Fibroblast of the aortic adventitia (primary cell): ENCODE measurements at regions not wholly inside any gene's neighbourhood (a gene's known extent, or its start where the extent isn't known, plus 50 kb on each side); places are given as distances from the start of the nearest gene placed in this dataset.
A peak's percentile ranks its signal among the peaks of the same experiment; 100 is the strongest.

Experiments
- DNase-seq: peaks from one replicate; pipeline ENCODE4 v3.0.0-alpha.2; 2010; ENCODE audit warnings: low read depth
- H3K4me3 ChIP-seq: 2 replicates; pipeline ENCODE4 v1.5.1; 2011; ENCODE audit warnings: low read depth, mild to moderate bottlenecking, control low read depth, low read length, moderate library complexity
- TF ChIP-seq, protein P1 (sequence below): IDR thresholded peaks from 2 replicates; pipeline ENCODE4 v1.5.1; 2011; ENCODE audit warnings: mild to moderate bottlenecking, low read length, control low read depth, inconsistent platforms; ENCODE audit not compliant: insufficient read depth

DNA sequence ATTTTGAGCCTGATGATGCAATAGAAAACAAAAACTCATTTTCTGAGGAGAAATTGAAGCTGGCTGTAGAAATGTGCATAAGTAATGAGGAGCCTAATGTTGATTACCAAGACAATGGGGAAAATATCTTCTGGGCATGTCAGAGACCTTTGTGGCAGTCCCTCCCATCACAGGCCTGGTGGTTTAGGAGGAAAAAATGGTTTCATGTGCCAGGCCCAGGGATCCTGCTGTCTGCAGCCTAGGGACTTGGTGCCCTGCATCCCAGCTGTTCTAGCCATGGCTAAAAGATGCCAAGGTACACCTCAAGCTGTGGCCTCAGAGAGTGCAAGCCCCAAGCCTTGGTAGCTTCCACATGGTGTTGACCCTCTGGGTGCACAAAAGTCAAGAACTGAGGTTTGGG is 128.7 kb upstream of the ARHGEF9 start:
- H3K4me3 ChIP-seq: no peak overlapping the region
- DNase-seq: no peak
- TF ChIP-seq, protein P1, sequence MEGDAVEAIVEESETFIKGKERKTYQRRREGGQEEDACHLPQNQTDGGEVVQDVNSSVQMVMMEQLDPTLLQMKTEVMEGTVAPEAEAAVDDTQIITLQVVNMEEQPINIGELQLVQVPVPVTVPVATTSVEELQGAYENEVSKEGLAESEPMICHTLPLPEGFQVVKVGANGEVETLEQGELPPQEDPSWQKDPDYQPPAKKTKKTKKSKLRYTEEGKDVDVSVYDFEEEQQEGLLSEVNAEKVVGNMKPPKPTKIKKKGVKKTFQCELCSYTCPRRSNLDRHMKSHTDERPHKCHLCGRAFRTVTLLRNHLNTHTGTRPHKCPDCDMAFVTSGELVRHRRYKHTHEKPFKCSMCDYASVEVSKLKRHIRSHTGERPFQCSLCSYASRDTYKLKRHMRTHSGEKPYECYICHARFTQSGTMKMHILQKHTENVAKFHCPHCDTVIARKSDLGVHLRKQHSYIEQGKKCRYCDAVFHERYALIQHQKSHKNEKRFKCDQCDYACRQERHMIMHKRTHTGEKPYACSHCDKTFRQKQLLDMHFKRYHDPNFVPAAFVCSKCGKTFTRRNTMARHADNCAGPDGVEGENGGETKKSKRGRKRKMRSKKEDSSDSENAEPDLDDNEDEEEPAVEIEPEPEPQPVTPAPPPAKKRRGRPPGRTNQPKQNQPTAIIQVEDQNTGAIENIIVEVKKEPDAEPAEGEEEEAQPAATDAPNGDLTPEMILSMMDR: no peak

DNA sequence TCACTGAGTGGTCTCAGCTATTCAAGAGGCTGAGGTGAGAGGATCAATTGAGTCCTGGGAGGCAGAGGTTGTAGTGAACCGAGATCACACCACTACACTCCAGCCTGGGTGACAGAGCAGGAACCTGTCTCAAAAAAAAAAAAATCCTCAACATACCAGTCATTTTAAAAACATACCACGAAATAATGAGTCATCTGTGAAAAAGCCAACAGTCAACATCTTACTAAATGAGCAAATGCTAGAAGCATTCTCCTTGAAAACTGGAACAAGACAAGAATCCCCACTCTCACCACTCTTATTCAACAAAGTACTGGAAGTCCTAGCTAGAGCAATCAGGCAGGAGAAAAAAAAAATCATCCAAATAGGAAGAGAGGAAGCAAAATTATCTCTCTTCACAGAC is 104.0 kb upstream of the ARHGEF9 start:
- TF ChIP-seq, protein P1: no peak
- H3K4me3 ChIP-seq: no peak overlapping the region
- DNase-seq: peak; percentile 2

GRCh38 chrX:63884821-63885790 is 100.1 kb upstream of the ARHGEF9 start:
- H3K4me3 ChIP-seq: no peak overlapping the region
- TF ChIP-seq, protein P1: no peak
- DNase-seq: no peak

GRCh38 chrX:63869506-63869905 is 84.5 kb upstream of the ARHGEF9 start:
- TF ChIP-seq, protein P1: no peak
- H3K4me3 ChIP-seq: no peak overlapping the region
- DNase-seq: no peak

DNA sequence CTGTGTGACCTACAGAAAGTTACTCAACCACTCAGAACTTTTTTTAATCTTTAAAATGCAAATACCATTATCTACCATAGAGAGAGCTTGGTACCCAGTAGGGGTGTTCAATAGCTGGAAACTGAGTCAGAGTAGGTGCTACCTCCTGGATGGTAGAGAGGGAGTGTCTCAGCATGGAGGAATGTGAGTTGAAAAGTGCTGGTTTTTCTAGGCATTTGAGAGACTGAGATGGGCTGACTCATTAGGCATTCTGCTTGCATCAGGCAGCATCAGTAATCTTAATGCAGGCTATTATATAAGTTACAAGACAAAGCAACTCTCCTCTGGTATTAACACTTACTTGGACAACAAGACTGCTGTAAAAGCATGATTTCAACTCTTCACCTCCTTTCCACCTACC is 70.9 kb upstream of the ARHGEF9 start:
- TF ChIP-seq, protein P1: no peak

GRCh38 chrX:63835361-63835760 is 50.3 kb upstream of the ARHGEF9 start:
- TF ChIP-seq, protein P1: no peak
- no peak overlapping the region for H3K4me3 ChIP-seq
- DNase-seq: no peak

More for the DNA sequence above, 70.9 kb upstream of the ARHGEF9 start:
- H3K4me3 ChIP-seq: no peak overlapping the region
- DNase-seq: no peak
